ENCODE measurements at regions not wholly inside any gene's neighbourhood (a gene's known extent, or its start where the extent isn't known, plus 50 kb on each side); places are given as distances from the start of the nearest gene placed in this dataset.

DNA sequence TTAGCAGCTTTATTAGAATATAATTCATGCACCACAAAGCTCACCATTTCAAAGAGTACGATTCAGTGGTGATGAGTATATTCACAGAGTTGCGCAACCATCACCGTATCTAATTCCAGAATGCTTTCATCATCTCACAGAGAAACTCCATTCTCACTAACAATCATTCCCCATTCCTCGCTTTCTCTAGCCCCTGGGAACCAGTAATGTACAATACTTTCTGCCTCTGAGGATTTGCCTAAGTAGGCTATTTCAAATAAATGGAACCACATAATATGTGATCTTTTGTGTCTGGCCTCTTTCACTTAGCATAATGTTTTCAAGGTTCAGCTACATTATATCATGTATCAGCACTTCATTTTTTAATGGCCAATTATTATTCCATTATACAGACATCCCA lies 145.1 kb upstream of the ADAMTS16 start:
- TF ChIP-seq, protein P1, sequence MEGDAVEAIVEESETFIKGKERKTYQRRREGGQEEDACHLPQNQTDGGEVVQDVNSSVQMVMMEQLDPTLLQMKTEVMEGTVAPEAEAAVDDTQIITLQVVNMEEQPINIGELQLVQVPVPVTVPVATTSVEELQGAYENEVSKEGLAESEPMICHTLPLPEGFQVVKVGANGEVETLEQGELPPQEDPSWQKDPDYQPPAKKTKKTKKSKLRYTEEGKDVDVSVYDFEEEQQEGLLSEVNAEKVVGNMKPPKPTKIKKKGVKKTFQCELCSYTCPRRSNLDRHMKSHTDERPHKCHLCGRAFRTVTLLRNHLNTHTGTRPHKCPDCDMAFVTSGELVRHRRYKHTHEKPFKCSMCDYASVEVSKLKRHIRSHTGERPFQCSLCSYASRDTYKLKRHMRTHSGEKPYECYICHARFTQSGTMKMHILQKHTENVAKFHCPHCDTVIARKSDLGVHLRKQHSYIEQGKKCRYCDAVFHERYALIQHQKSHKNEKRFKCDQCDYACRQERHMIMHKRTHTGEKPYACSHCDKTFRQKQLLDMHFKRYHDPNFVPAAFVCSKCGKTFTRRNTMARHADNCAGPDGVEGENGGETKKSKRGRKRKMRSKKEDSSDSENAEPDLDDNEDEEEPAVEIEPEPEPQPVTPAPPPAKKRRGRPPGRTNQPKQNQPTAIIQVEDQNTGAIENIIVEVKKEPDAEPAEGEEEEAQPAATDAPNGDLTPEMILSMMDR (IDR thresholded peaks at IDR 0.05; ENCODE audit: insufficient read depth, low read length): no peak
- TF ChIP-seq POLR2AphosphoS5 (IDR thresholded peaks at IDR 0.05; ENCODE audit: low read depth) (no peak), SPI1 (IDR thresholded peaks at IDR 0.05; ENCODE audit: borderline replicate concordance, low read depth) (no peak), GABPA (IDR thresholded peaks at IDR 0.05; ENCODE audit: low read depth) (no peak)
- TF ChIP-seq, protein P2, sequence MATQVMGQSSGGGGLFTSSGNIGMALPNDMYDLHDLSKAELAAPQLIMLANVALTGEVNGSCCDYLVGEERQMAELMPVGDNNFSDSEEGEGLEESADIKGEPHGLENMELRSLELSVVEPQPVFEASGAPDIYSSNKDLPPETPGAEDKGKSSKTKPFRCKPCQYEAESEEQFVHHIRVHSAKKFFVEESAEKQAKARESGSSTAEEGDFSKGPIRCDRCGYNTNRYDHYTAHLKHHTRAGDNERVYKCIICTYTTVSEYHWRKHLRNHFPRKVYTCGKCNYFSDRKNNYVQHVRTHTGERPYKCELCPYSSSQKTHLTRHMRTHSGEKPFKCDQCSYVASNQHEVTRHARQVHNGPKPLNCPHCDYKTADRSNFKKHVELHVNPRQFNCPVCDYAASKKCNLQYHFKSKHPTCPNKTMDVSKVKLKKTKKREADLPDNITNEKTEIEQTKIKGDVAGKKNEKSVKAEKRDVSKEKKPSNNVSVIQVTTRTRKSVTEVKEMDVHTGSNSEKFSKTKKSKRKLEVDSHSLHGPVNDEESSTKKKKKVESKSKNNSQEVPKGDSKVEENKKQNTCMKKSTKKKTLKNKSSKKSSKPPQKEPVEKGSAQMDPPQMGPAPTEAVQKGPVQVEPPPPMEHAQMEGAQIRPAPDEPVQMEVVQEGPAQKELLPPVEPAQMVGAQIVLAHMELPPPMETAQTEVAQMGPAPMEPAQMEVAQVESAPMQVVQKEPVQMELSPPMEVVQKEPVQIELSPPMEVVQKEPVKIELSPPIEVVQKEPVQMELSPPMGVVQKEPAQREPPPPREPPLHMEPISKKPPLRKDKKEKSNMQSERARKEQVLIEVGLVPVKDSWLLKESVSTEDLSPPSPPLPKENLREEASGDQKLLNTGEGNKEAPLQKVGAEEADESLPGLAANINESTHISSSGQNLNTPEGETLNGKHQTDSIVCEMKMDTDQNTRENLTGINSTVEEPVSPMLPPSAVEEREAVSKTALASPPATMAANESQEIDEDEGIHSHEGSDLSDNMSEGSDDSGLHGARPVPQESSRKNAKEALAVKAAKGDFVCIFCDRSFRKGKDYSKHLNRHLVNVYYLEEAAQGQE (IDR thresholded peaks at IDR 0.05; ENCODE audit: insufficient replicate concordance, low read depth): no peak
